Heart left ventricle (tissue), 16 donors: ENCODE measurements at regions not wholly inside any gene's neighbourhood (a gene's known extent, or its start where the extent isn't known, plus 50 kb on each side); places are given as distances from the start of the nearest gene placed in this dataset.

Experiments used
- ATAC-seq, 4 donors: fragments of 200-7000 bp; cut with Tn5 transposase; one replicate each; pipeline ENCODE4 v1.9.1; 2020 to 2022; ENCODE audit warnings: moderate library complexity in 4 of 4, mild to moderate bottlenecking in 3 of 4, moderate number of reproducible peaks in 1 of 4
- DNase-seq, 5 donors: peaks; one replicate each; pipeline ENCODE4 v3.0.0-alpha.2; 2020
- H3K27ac ChIP-seq, 12 donors: fragments of 200-600 bp; sonication (generic) in 4 of 12; one replicate each; pipeline versions ENCODE4 v1.5.0 to v1.8.0; 2016 to 2022; ENCODE audit warnings: mild to moderate bottlenecking in 2 of 12
- H3K27me3 ChIP-seq, 9 donors: fragments of 200-600 bp; sonication (generic) in 2 of 9; one replicate each; pipeline versions ENCODE4 v1.5.1 to v1.8.0; 2016 to 2022; ENCODE audit warnings: mild to moderate bottlenecking in 3 of 9
- H3K36me3 ChIP-seq, 9 donors: fragments of 200-600 bp; sonication (generic) in 2 of 9; one replicate each; pipeline versions ENCODE4 v1.5.0 to v1.8.0; 2018 to 2022; ENCODE audit warnings: mild to moderate bottlenecking in 2 of 9
- H3K4me1 ChIP-seq, 12 donors: fragments of 200-600 bp; sonication (generic) in 4 of 12; one replicate each; pipeline versions ENCODE4 v1.5.0 to v1.8.0; 2016 to 2022; ENCODE audit warnings: mild to moderate bottlenecking in 3 of 12
- H3K4me3 ChIP-seq, 12 donors: fragments of 200-600 bp; sonication (generic) in 4 of 12; one replicate each; pipeline versions ENCODE4 v1.5.0 to v1.8.0; 2017 to 2022; ENCODE audit warnings: mild to moderate bottlenecking in 9 of 12, moderate library complexity in 4 of 12
- H3K9me3 ChIP-seq, 12 donors: fragments of 200-600 bp; sonication (generic) in 4 of 12; one replicate each; pipeline versions ENCODE4 v1.5.0 to v1.8.0; 2016 to 2022; ENCODE audit warnings: mild to moderate bottlenecking in 1 of 12
- POLR2A ChIP-seq, 2 donors: fragments of 450-650 bp; IDR thresholded peaks; one replicate each; pipeline ENCODE4 v1.6.1; 2017; ENCODE audit warnings: antibody characterized with exemption in 2 of 2, mild to moderate bottlenecking in 2 of 2, moderate library complexity in 2 of 2
- WGBS, 4 donors: extraction: QIAGEN DNeasy Blood & Tissue Kit in 2 of 4; methylation state at CpG; one replicate each; pipeline versions ENCODE4 v1.1.5 to v1.1.7; 2013 to 2018; 5-methylcytosine and 5-hydroxymethylcytosine counted together
- intact Hi-C, 10 donors: fragments of 100-400 bp; cut with DNase I; formaldehyde crosslinking; loops; one replicate each; pipeline versions ENCODE4 v1.11.1 to v1.14.2; 2022
- TF ChIP-seq, protein P1 (sequence below), 12 donors: fragments of 200-600 bp; sonication (generic) in 4 of 12; IDR thresholded peaks; one replicate each; pipeline versions ENCODE4 v1.5.0 to v1.8.0; 2018 to 2022; ENCODE audit warnings: antibody characterized with exemption in 12 of 12, mild to moderate bottlenecking in 5 of 12
- donor health status: ischemic (EF 13 %, LVEDD 7.1; RV severe dilation, severe dysfunction).
- donor health status: healthy with polysubstance abuse.
- donor health status: DM: no; HTN: yes; CAD: no.
- donor health status: DM: no; HTN: no; CAD: no.
- donor health status: ischemic (EF 25% LVEDD 6.9; RV normal size, moderate dysfunction).
- donor health status: ischemic (EF 25% LVEDD 5.7; RV mildly dilated, moderate dysfunction).
- donor health status: healthy.
- donor health status: DM: yes; HTN: yes; CAD: no.
- donor health status: ischemic (EF 35%, LVEDD 5.7; RV mildly dilated, moderate dysfunction).
- donor health status: nonischemic (EF 11% LVEDD 7.7; RV severe dilation, severe dysfunction).
- donor health status: DM: yes; HTN: yes; CAD: no.
- donor health status: PGD.
- donor health status: ischemic (EF 29% LVEDD 5.4; RV normal size, mild dysfunction).
- donor health status: nonischemic (EF 23%, LVEDD 6.1; RV moderate dilation, normal function).

DNA sequence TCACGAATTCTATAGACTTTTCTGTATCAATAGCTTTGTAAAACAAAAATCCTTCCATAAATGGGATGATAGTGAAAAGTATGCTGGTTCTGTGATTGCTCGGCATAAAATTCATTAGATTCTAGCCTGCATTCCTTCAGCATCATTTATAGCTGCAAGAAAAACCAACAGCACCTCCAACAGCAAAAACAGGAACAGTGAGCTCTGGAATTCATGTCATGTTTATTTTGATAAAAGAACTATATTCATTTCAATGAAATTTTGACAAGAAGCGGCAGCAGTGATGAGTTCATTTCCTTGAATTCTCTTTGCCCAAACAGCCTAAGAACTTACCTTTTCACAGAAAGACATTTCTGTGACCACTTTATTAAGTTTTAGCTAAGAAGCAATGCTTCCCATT, 515.2 kb upstream of the CCDC54 start:
- DNase-seq (no peak), ATAC-seq (no peak)
- no peak for TF ChIP-seq POLR2A (IDR thresholded peaks at IDR 0.05)
- TF ChIP-seq, protein P1, sequence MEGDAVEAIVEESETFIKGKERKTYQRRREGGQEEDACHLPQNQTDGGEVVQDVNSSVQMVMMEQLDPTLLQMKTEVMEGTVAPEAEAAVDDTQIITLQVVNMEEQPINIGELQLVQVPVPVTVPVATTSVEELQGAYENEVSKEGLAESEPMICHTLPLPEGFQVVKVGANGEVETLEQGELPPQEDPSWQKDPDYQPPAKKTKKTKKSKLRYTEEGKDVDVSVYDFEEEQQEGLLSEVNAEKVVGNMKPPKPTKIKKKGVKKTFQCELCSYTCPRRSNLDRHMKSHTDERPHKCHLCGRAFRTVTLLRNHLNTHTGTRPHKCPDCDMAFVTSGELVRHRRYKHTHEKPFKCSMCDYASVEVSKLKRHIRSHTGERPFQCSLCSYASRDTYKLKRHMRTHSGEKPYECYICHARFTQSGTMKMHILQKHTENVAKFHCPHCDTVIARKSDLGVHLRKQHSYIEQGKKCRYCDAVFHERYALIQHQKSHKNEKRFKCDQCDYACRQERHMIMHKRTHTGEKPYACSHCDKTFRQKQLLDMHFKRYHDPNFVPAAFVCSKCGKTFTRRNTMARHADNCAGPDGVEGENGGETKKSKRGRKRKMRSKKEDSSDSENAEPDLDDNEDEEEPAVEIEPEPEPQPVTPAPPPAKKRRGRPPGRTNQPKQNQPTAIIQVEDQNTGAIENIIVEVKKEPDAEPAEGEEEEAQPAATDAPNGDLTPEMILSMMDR (IDR thresholded peaks at IDR 0.05): peak in 8 of 12 donors; percentile 9 to 54 (median 24)
- Histone ChIP-seq H3K4me3 (no peak overlapping the region), H3K27me3 (no peaks in the 10 kb centered on the region), H3K4me1 (no peaks in the 10 kb centered on the region), H3K27ac (no peak overlapping the region), H3K9me3 (peaks cover 0 to 5% (median 0%) of the 10 kb centered on the region in 12 donors), H3K36me3 (no peaks in the 10 kb centered on the region)
- 32 to 54% (median 38%) methylated on average over 3 of the region's 3 CpGs for WGBS, 4 donors
- intact Hi-C loops: no loop called here

DNA sequence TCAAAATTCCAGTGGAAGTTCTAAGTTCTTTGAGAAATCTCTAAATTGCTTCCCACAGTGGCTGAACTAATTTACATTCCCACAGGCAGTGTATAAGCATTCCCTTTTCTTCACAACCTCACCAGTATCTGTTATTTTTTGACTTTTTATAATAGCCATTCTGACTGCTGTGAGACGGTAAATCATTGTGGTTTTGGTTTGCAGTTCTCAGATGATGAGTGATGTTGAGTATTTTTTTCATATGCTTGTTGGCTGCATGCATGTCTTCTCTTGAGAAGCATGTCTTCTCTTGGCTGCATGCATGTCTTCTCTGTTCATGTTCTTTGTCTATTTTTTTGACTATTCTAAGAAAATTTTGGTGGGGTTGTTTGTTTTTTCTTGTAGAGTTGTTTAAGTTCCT, 499.6 kb upstream of the CCDC54 start:
- H3K9me3 ChIP-seq: no peaks in the 10 kb centered on the region
- H3K4me3 ChIP-seq: no peak overlapping the region
- ATAC-seq: no peak
- H3K36me3 ChIP-seq: no peaks in the 10 kb centered on the region
- TF ChIP-seq, protein P1 (IDR thresholded peaks at IDR 0.05): no peak
- no peak for TF ChIP-seq POLR2A (IDR thresholded peaks at IDR 0.05)
- H3K27me3 ChIP-seq: no peaks in the 10 kb centered on the region
- H3K4me1 ChIP-seq: no peaks in the 10 kb centered on the region
- 91 to 97% (median 94%) methylated on average over 1 of the region's 1 CpG for WGBS, 4 donors
- intact Hi-C loops: no loop called here
- no peak for DNase-seq
- H3K27ac ChIP-seq: no peak overlapping the region

DNA sequence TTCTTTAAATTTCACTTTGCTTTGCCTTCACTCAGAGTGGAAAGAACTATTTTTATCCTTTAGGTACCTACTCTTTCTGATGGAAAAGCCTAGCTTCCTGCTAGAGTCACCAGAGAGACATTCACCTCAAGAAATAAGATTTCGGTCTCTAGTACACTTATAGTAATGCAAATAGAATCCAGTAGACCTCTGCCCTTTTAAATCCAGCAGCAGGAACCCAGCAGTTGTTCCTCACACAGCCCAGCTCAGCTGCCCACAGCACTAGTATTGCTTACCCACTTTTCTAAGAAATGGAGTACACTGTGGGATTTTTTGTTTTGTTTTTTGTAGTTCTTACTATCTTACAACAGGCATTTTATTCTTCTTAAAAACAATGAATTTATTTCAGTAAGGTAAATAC, 497.0 kb upstream of the CCDC54 start:
- Histone ChIP-seq H3K36me3 (no peaks in the 10 kb centered on the region), H3K9me3 (peaks cover 0 to 10% (median 0%) of the 10 kb centered on the region in 12 donors), H3K27me3 (no peaks in the 10 kb centered on the region), H3K4me3 (no peak overlapping the region), H3K4me1 (no peaks in the 10 kb centered on the region), H3K27ac (no peak overlapping the region)
- 69 to 80% (median 77%) methylated on average over 1 of the region's 1 CpG for WGBS, 4 donors
- ATAC-seq (no peak), DNase-seq (no peak)
- no peak for TF ChIP-seq POLR2A (IDR thresholded peaks at IDR 0.05)
- TF ChIP-seq, protein P1 (IDR thresholded peaks at IDR 0.05): no peak
- intact Hi-C loops: no loop called here

DNA sequence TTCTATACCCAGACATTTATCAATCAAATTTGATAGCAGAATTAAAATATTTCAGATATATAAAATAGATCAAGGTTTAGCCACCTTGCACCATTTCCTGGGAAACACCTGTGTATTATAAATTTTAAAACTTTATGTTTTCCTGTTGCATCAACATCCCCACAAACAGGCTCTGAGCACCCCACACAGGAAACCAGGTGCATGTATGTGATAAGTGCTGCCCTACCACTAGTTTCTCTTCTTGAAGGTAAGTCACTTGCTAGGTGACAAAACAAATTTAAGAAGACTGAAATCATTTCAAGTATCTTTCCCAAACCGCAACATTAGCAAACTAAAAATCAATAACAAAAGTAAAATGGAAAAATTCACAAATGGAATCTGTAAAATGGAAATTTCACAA, 496.1 kb upstream of the CCDC54 start:
- TF ChIP-seq, protein P1 (IDR thresholded peaks at IDR 0.05): no peak
- no peak for TF ChIP-seq POLR2A (IDR thresholded peaks at IDR 0.05)
- DNase-seq: no peak
- Histone ChIP-seq H3K27me3 (no peaks in the 10 kb centered on the region), H3K27ac (no peak overlapping the region), H3K4me3 (no peak overlapping the region), H3K4me1 (no peaks in the 10 kb centered on the region), H3K9me3 (peaks cover 0 to 17% (median 0%) of the 10 kb centered on the region in 12 donors), H3K36me3 (no peaks in the 10 kb centered on the region)
- no peak for ATAC-seq
- intact Hi-C loops: no loop called here
- WGBS, 4 donors: 97 to 100% (median 98%) methylated on average over 1 of the region's 1 CpG
